B cell (primary cell): ENCODE measurements at regions not wholly inside any gene's neighbourhood (a gene's known extent, or its start where the extent isn't known, plus 50 kb on each side); places are given as distances from the start of the nearest gene placed in this dataset.

Experiments used
- ATAC-seq: fragments of 200-7000 bp; cut with Tn5 transposase; one replicate; pipeline ENCODE4 v1.10.0; 2021; ENCODE audit warnings: low read depth, mild to moderate bottlenecking, moderate number of reproducible peaks, moderate library complexity
- CTCF ChIA-PET: fragments of 350-600 bp; sonication (Branson Sonifier 250); formaldehyde crosslinking; loops from one replicate; lab custom pipeline; 2021; ENCODE audit warnings: antibody characterized with exemption, inconsistent platforms; lab: Charles Lee
- POLR2A ChIA-PET: fragments of 350-600 bp; sonication (Branson Sonifier 250); formaldehyde crosslinking; loops from one replicate; lab custom pipeline; 2021; ENCODE audit warnings: antibody characterized with exemption; lab: Charles Lee
- DNase-seq: peaks from one replicate; pipeline ENCODE4 v3.0.0; 2013
- H2AFZ ChIP-seq: 2 replicates; pipeline ENCODE4 v1.6.1; 2012; ENCODE audit warnings: mild to moderate bottlenecking, low read depth, low read length; ENCODE audit not compliant: insufficient read depth, poor library complexity, severe bottlenecking
- H3K27ac ChIP-seq, 2 donors: 1 replicate in 1 of 2; 2 replicates in 1 of 2; pipeline ENCODE4 v1.5.1; 2012 to 2013; ENCODE audit warnings: low read length in 2 of 2, mild to moderate bottlenecking in 2 of 2, moderate library complexity in 1 of 2
- H3K27me3 ChIP-seq, 4 experiments: fragments of 200-600 bp in 1 of 4; sonication (generic) in 1 of 4; replicated peaks in 1 of 4; 1 replicate in 2 of 4; 2 replicates in 2 of 4; pipeline versions ENCODE4 v1.6.1 to v1.7.0; 2013 to 2016; ENCODE audit warnings: low read length in 3 of 4, mild to moderate bottlenecking in 2 of 4, mixed read lengths in 1 of 4, moderate library complexity in 1 of 4; ENCODE audit not compliant: insufficient read depth in 4 of 4, control insufficient read depth in 3 of 4; ENCODE audit errors: control extremely low read depth in 1 of 4
- H3K36me3 ChIP-seq, 2 experiments: replicated peaks in 1 of 2; 1 replicate in 1 of 2; 2 replicates in 1 of 2; pipeline versions ENCODE4 v1.6.1 to v1.7.1; 2013; ENCODE audit warnings: low read length in 1 of 2; ENCODE audit not compliant: insufficient read depth in 2 of 2, control insufficient read depth in 1 of 2; ENCODE audit errors: control extremely low read depth in 1 of 2, extremely low read depth in 1 of 2
- H3K4me1 ChIP-seq, 2 donors: fragments of 200-600 bp in 1 of 2; sonication (generic) in 1 of 2; 1 replicate in 1 of 2; 2 replicates in 1 of 2; pipeline versions ENCODE4 v1.5.1 to v1.6.1; 2013 to 2017; ENCODE audit warnings: low read length in 2 of 2; ENCODE audit not compliant: control insufficient read depth in 2 of 2, insufficient read depth in 2 of 2
- H3K4me2 ChIP-seq: replicated peaks from 2 replicates; pipeline ENCODE3; 2012; ENCODE audit warnings: mild to moderate bottlenecking, low read depth, low read length; ENCODE audit not compliant: poor library complexity, severe bottlenecking
- H3K4me3 ChIP-seq, 5 experiments: fragments of 200-600 bp in 1 of 5; sonication (generic) in 1 of 5; 1 replicate in 3 of 5; 2 replicates in 2 of 5; pipeline versions ENCODE4 v1.5.1 to v1.7.0; 2011 to 2016; ENCODE audit warnings: low read length in 4 of 5, mild to moderate bottlenecking in 4 of 5, low read depth in 2 of 5, control low read depth in 1 of 5, moderate library complexity in 1 of 5; ENCODE audit not compliant: insufficient read depth in 1 of 5; ENCODE audit errors: control extremely low read depth in 1 of 5, extremely low read depth in 1 of 5
- H3K79me2 ChIP-seq: fragments of 200-600 bp; sonication (generic); one replicate; pipeline ENCODE4 v1.6.0; 2016; ENCODE audit warnings: low read length; ENCODE audit not compliant: control insufficient read depth, insufficient read depth
- H3K9ac ChIP-seq: fragments of 200-600 bp; sonication (generic); 2 replicates; pipeline ENCODE4 v1.6.1; 2017; ENCODE audit warnings: mild to moderate bottlenecking, low read length, moderate library complexity
- H3K9me3 ChIP-seq, 3 donors: one replicate each; pipeline versions ENCODE4 v1.6.1 to v1.7.1; 2013; ENCODE audit warnings: low read length in 2 of 3; ENCODE audit not compliant: control insufficient read depth in 2 of 3, insufficient read depth in 1 of 3; ENCODE audit errors: control extremely low read depth in 1 of 3
- H4K20me1 ChIP-seq: 2 replicates; pipeline ENCODE4 v1.6.0; 2012; ENCODE audit warnings: mild to moderate bottlenecking, low read length; ENCODE audit not compliant: insufficient read depth, control insufficient read depth, poor library complexity, severe bottlenecking
- H3K27ac Mint-ChIP-seq: one replicate; pipeline ENCODE4 v1.8.0; 2021; ENCODE audit warnings: mixed read lengths
- H3K27me3 Mint-ChIP-seq: one replicate; pipeline ENCODE4 v1.8.0; 2021; ENCODE audit warnings: mixed read lengths
- H3K4me1 Mint-ChIP-seq: one replicate; pipeline ENCODE4 v1.8.0; 2021; ENCODE audit warnings: mixed read lengths
- H3K4me3 Mint-ChIP-seq: one replicate; pipeline ENCODE4 v1.8.0; 2021; ENCODE audit warnings: mixed read lengths
- H3K9me3 Mint-ChIP-seq: one replicate; pipeline ENCODE4 v1.8.0; 2022; ENCODE audit warnings: mixed read lengths; ENCODE audit not compliant: insufficient read depth
- CTCF ChIP-seq: fragments of 200-600 bp; IDR thresholded peaks from one replicate; pipeline ENCODE4 v1.8.0; 2022; ENCODE audit warnings: antibody characterized with exemption, mild to moderate bottlenecking
- EZH2 ChIP-seq: IDR thresholded peaks from 2 replicates; pipeline ENCODE4 v1.6.1; 2012; ENCODE audit warnings: borderline replicate concordance, low read depth, mild to moderate bottlenecking, moderate library complexity, low read length; ENCODE audit not compliant: insufficient read depth, poor library complexity, severe bottlenecking
- WGBS: methylation state at CpG from one replicate; pipeline ENCODE4 v1.1.5; 2013; ENCODE audit warnings: missing lambda C conversion rate; ENCODE audit not compliant: insufficient coverage; 5-methylcytosine and 5-hydroxymethylcytosine counted together
- intact Hi-C: fragments of 100-400 bp; cut with micrococcal nuclease; formaldehyde crosslinking; loops from one replicate; pipeline ENCODE4 v1.10.0; 2022

GRCh38 chr6:68052234-68052633 lies 582.8 kb upstream of the ADGRB3 start:
- H3K4me3 ChIP-seq = no peak overlapping the region
- ChIA-PET CTCF (no interaction called here), POLR2A (no interaction called here)
- ATAC-seq (no peak), DNase-seq (no peak)
- H3K27ac ChIP-seq = no peak overlapping the region
- no peaks in the 10 kb centered on the region for H3K36me3 ChIP-seq
- H3K9me3 Mint-ChIP-seq = peaks cover 2% of the 10 kb centered on the region
- no peaks in the 10 kb centered on the region for H3K9me3 ChIP-seq
- H3K4me3 Mint-ChIP-seq = no peak overlapping the region
- intact Hi-C loops = no loop called here
- no peak overlapping the region for H3K9ac ChIP-seq
- no peaks in the 10 kb centered on the region for H3K4me1 ChIP-seq
- H3K79me2 ChIP-seq = no peaks in the 10 kb centered on the region
- no peaks in the 10 kb centered on the region for H3K27me3 ChIP-seq
- H3K27ac Mint-ChIP-seq = no peak overlapping the region
- H4K20me1 ChIP-seq = no peaks in the 10 kb centered on the region
- no peak overlapping the region for H2AFZ ChIP-seq
- no peaks in the 10 kb centered on the region for H3K27me3 Mint-ChIP-seq
- no peaks in the 10 kb centered on the region for H3K4me1 Mint-ChIP-seq
- TF ChIP-seq CTCF = no peak
- TF ChIP-seq EZH2 = no peak
- H3K4me2 ChIP-seq = no peak overlapping the region

GRCh38 chr6:68049562-68049961 lies 585.5 kb upstream of the ADGRB3 start:
- ATAC-seq = no peak
- H3K27me3 ChIP-seq = no peaks in the 10 kb centered on the region
- no peaks in the 10 kb centered on the region for H3K9me3 ChIP-seq
- H3K4me3 ChIP-seq = no peak overlapping the region
- Mint-ChIP-seq H3K27ac (no peak overlapping the region), H3K9me3 (peaks cover 3% of the 10 kb centered on the region), H3K4me3 (no peak overlapping the region), H3K27me3 (no peaks in the 10 kb centered on the region), H3K4me1 (no peaks in the 10 kb centered on the region)
- no peaks in the 10 kb centered on the region for H3K4me1 ChIP-seq
- no peaks in the 10 kb centered on the region for H3K79me2 ChIP-seq
- no peaks in the 10 kb centered on the region for H3K36me3 ChIP-seq
- intact Hi-C loops = no loop called here
- H2AFZ ChIP-seq = no peak overlapping the region
- H3K9ac ChIP-seq = no peak overlapping the region
- DNase-seq = no peak
- POLR2A ChIA-PET = no interaction called here
- no peak for TF ChIP-seq EZH2
- 100% methylated on average over 4 of the region's 5 CpGs for WGBS
- CTCF ChIA-PET = no interaction called here
- H3K4me2 ChIP-seq = no peak overlapping the region
- no peaks in the 10 kb centered on the region for H4K20me1 ChIP-seq
- no peak overlapping the region for H3K27ac ChIP-seq
